ENCODE measurements at regions not wholly inside any gene's neighbourhood (a gene's known extent, or its start where the extent isn't known, plus 50 kb on each side); places are given as distances from the start of the nearest gene placed in this dataset.

GRCh38 chr2:116754381-116755101, 1060.0 kb upstream of the DDX18 start:
- peak overlapping the region; percentile 21 for H3K4me3 Mint-ChIP-seq
- peaks cover 14% of the 10 kb centered on the region for H3K4me1 Mint-ChIP-seq
- H4K20me1 ChIP-seq (ENCODE audit: low read depth), result no peaks in the 10 kb centered on the region
- H2AFZ ChIP-seq (replicated peaks), result peak overlapping the region; percentile 94
- H3K79me2 ChIP-seq (ENCODE audit: low read depth), result no peaks in the 10 kb centered on the region
- peak overlapping the region; percentile 6 for H3K4me3 ChIP-seq
- peaks cover 17% of the 10 kb centered on the region for H3F3A ChIP-seq (ENCODE audit: low read depth)
- no peaks in the 10 kb centered on the region for H3K9me3 Mint-ChIP-seq
- H3K9me3 ChIP-seq (ENCODE audit: low read depth), result no peaks in the 10 kb centered on the region
- no peaks in the 10 kb centered on the region for H3K27me3 Mint-ChIP-seq (ENCODE audit: insufficient read depth, low read depth)
- peak overlapping the region; percentile 48 for H3K4me2 ChIP-seq
- TF ChIP-seq EZH2 (IDR thresholded peaks at IDR 0.05) (no peak), CTCF (IDR thresholded peaks at IDR 0.05) (no peak), EZH2phosphoT487 (IDR thresholded peaks at IDR 0.05) (no peak)
- no peaks in the 10 kb centered on the region for H3K36me3 Mint-ChIP-seq
- no peaks in the 10 kb centered on the region for H3K36me3 ChIP-seq
- DNase-seq (ENCODE audit: low spot score), result peak; percentile 78
- peaks cover 15% of the 10 kb centered on the region for H3K4me1 ChIP-seq
- no peaks in the 10 kb centered on the region for H3K27me3 ChIP-seq
- H3K27ac ChIP-seq, result peak overlapping the region; percentile 50
- H3K27ac Mint-ChIP-seq, result peak overlapping the region; percentile 96
- H3K9ac ChIP-seq, result no peak overlapping the region

GRCh38 chr2:116761864-116762263, 1052.6 kb upstream of the DDX18 start:
- no peaks in the 10 kb centered on the region for H3K27me3 ChIP-seq
- Mint-ChIP-seq H3K4me1 (no peaks in the 10 kb centered on the region), H3K9me3 (no peaks in the 10 kb centered on the region), H3K36me3 (no peaks in the 10 kb centered on the region), H3K4me3 (no peak overlapping the region), H3K27ac (no peak overlapping the region), H3K27me3 (ENCODE audit: insufficient read depth, low read depth) (no peaks in the 10 kb centered on the region)
- H3K79me2 ChIP-seq (ENCODE audit: low read depth), result no peaks in the 10 kb centered on the region
- no peak overlapping the region for H2AFZ ChIP-seq (replicated peaks)
- no peaks in the 10 kb centered on the region for H3K36me3 ChIP-seq
- H4K20me1 ChIP-seq (ENCODE audit: low read depth), result no peaks in the 10 kb centered on the region
- no peak overlapping the region for H3K4me3 ChIP-seq
- DNase-seq (ENCODE audit: low spot score), result no peak
- H3K4me2 ChIP-seq, result no peak overlapping the region
- TF ChIP-seq CTCF (IDR thresholded peaks at IDR 0.05), result no peak
- no peak for TF ChIP-seq EZH2phosphoT487 (IDR thresholded peaks at IDR 0.05)
- TF ChIP-seq EZH2 (IDR thresholded peaks at IDR 0.05), result no peak
- no peak overlapping the region for H3K27ac ChIP-seq
- H3K9me3 ChIP-seq (ENCODE audit: low read depth), result no peaks in the 10 kb centered on the region
- no peaks in the 10 kb centered on the region for H3K4me1 ChIP-seq
- H3K9ac ChIP-seq, result no peak overlapping the region
- no peaks in the 10 kb centered on the region for H3F3A ChIP-seq (ENCODE audit: low read depth)

GRCh38 chr2:116769514-116769913, 1045.0 kb upstream of the DDX18 start:
- no peak for DNase-seq (ENCODE audit: low spot score)
- Mint-ChIP-seq H3K27me3 (ENCODE audit: insufficient read depth, low read depth) (peaks cover 2% of the 10 kb centered on the region), H3K4me1 (peaks cover 3% of the 10 kb centered on the region), H3K4me3 (no peak overlapping the region), H3K36me3 (no peaks in the 10 kb centered on the region), H3K27ac (no peak overlapping the region), H3K9me3 (no peaks in the 10 kb centered on the region)
- no peaks in the 10 kb centered on the region for H3F3A ChIP-seq (ENCODE audit: low read depth)
- no peaks in the 10 kb centered on the region for H3K9me3 ChIP-seq (ENCODE audit: low read depth)
- no peak overlapping the region for H3K4me3 ChIP-seq
- no peak for TF ChIP-seq CTCF (IDR thresholded peaks at IDR 0.05)
- TF ChIP-seq EZH2phosphoT487 (IDR thresholded peaks at IDR 0.05), result no peak
- no peak for TF ChIP-seq EZH2 (IDR thresholded peaks at IDR 0.05)
- H3K27ac ChIP-seq, result no peak overlapping the region
- H2AFZ ChIP-seq (replicated peaks), result no peak overlapping the region
- H3K79me2 ChIP-seq (ENCODE audit: low read depth), result no peaks in the 10 kb centered on the region
- no peaks in the 10 kb centered on the region for H3K36me3 ChIP-seq
- no peak overlapping the region for H3K9ac ChIP-seq
- H3K4me2 ChIP-seq, result no peak overlapping the region
- H4K20me1 ChIP-seq (ENCODE audit: low read depth), result no peaks in the 10 kb centered on the region
- no peaks in the 10 kb centered on the region for H3K4me1 ChIP-seq
- H3K27me3 ChIP-seq, result no peaks in the 10 kb centered on the region

Data from neural progenitor cell (in vitro differentiated cells).